Stimulated activated CD8-positive, alpha-beta memory T cell treated with anti-CD3 and anti-CD28 coated beads, Interleukin-2, amount 100 ng/mL, for 48 hours (primary cell): ENCODE measurements at regions not wholly inside any gene's neighbourhood (a gene's known extent, or its start where the extent isn't known, plus 50 kb on each side); places are given as distances from the start of the nearest gene placed in this dataset.

Experiments used
- DNase-seq, 2 donors: peaks; one replicate each; pipeline ENCODE4 v3.0.0-alpha.2; 2020; ENCODE audit warnings: low read depth in 2 of 2

GRCh38 chr6:15877231-15877630 lies 214.4 kb upstream of the DTNBP1 start:
- DNase-seq: no peak

GRCh38 chr6:15876406-15876805 lies 213.6 kb upstream of the DTNBP1 start:
- no peak for DNase-seq

DNA sequence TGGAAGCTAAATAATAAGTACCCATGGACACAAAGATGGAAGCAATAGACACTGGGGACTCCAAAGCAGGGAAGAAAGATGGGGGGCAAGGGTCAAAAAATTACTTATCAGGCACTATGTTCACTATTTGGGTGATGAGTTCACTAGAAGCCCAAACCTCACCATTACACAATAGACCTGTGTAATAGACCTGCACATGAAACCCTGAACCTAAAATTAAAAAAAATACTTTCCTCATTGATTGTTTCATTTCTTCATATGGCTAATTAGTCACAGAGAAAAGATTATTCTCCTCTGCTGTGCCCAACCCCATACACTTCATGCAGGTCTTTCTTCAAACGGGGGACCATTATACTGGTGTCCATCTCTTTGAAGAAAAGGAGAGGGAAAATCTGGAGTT lies 213.0 kb upstream of the DTNBP1 start:
- no peak for DNase-seq

DNA sequence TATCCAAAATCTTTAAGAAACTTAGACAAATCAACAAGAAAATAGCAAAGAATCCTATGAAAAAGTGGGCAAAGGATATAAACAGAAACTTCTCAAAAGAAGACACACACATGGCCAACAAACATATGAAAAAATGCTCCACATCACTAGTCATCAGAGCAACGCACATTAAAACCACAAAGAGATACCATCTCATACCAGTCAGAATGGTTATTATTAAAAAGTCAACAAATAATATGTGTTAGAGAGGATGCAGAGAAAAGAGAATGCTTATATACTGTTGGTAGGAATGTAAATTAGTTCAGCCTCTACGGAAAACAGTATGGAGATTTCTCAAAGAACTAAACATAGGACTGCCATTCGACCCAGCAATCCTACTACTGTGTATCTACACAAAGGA lies 212.0 kb upstream of the DTNBP1 start:
- no peak for DNase-seq

DNA sequence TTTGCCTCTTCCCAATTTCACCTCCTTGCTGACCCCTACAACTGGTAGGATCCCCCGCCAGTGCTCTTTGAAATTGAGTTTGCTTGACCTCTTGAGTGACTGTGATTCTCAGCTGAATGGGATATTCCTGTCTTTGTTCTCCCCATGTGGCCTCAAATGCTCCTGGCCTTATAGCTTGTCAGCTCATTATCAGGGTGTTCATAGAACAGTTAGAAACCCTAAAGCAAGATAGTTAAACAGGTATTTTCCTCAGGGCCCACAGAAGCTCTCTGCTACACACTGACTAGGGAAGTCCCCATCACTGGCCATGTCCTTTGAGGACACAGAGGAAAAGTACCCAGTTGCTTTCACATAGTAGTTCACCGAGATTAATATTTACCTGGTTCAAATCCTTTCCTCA lies 211.5 kb upstream of the DTNBP1 start:
- no peak for DNase-seq

DNA sequence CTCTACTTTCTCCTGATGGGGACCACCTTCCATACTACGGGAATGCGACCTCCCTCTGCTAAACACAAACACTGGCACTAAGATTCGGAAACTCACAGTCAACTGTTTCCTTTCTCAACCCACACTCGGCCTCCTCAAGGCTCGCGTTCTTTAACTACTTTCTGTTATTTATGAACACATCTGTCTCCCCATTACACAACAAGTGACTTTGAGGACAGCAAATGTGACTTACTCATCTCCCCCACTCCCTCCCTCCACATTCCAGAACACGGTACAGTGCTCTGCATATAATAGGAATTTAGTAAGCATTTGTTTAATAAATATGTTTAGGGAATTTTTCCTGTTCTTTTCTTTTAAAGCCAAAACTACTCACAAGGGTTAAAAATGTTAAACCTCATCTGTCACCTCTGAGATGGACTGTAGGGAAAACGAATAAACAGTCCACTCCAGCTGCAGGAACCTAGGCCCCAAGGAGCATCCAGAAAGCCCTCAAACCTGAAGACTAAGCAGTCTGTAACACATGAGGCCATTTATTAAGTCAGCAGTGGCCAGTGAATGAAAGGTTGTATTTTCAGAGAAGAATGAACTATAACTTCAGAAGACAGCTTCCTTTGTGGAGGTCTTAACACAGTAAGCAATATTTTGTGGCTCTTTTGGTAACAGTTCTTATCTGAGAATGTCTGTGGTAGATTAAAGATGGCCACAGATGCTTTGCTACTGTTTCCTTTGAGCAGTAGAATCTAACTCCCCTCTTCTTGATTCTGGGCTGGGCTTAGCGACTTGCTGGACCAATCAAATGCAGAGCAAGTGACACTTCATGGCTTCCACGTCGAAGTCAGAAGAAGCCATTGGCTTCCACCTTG lies 209.6 kb upstream of the DTNBP1 start:
- DNase-seq: no peak

DNA sequence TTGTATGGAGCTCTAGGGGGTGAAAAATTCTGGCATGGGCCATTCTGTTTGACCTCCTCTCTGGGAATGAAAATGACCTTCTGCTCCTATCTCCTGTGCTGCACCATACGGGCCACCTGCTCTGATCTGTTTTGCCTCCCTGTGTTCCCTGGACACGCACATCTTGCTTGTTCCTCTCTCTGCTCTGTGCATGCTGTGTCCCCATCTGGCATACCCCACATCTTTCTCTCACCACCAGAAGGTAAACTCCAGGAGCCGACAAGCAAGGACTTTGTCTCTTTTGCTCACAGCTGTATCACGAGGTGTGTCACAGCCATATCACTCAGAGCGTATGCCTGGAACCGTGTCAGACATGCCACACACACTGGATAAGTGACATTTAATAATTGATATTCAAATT lies 208.4 kb upstream of the DTNBP1 start:
- DNase-seq: no peak

GRCh38 chr6:15870333-15871043 lies 207.7 kb upstream of the DTNBP1 start:
- no peak for DNase-seq

GRCh38 chr6:15864708-15865062 lies 201.9 kb upstream of the DTNBP1 start:
- no peak for DNase-seq

- no peak for DNase-seq
These were observed 201.3 kb upstream of the DTNBP1 start for GRCh38 chr6:15864038-15864707.

- DNase-seq: no peak
These were observed 200.0 kb upstream of the DTNBP1 start for GRCh38 chr6:15862810-15863209.

GRCh38 chr6:15861486-15861885 lies 198.7 kb upstream of the DTNBP1 start:
- DNase-seq: no peak

DNA sequence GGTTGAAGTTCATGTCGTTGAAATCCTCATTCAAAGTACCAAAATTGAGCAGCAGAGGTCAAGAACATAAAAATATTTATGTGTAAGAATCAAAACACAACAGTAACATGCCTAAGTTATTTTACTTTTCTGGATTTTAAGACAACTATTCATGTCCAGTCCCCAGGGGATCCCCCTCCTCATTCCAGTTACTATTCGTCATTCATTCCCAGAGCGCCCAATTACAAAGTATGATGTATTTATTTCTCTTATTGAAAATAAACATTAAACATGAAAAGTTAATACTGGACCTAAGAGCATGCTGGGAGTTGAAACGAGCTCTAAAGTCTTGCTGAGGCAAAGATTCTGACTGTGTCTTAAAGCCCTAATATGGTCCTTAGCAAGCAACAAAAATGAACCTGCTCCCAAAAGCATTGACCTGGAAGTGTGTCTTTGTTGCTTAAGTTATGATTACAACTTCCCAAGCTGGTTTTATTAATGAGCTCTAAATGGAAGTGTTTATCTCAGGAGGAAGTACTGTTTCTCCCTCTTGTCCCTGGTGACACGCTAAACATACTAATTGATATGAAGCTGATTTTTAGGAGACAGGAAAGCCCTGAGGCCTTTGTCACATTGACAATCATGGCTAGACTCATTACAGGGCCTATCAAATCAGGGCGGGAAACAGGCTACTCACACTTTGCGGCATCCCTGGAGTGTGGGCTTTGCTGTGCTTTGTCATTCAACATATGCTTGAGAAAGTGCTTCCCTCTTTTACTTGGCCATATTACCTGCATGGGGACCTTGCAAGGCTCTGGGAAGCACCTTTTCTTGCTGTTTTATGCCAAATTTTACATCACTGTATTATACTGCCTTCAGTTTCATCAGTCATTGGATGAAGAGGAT lies 192.2 kb upstream of the DTNBP1 start:
- DNase-seq: no peak

DNA sequence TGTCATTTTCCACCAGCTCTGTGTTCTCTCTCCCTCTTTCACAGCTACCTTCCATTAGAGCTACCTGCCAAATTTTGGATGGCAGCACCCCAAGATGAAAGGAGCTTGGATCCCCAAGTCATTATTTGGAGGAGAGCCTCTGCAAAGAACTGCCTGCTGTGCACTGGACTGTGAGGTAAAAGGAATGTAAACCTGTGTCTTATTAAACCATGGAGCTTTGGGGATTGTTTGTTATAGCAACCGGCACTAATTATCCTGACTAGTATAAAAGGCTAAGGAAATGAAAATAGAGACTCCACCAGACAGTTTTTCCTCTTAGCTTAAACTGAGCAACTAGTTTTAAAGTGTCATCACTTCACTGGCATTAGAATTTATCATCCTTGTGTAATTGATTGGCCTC lies 191.6 kb upstream of the DTNBP1 start:
- DNase-seq: no peak

DNA sequence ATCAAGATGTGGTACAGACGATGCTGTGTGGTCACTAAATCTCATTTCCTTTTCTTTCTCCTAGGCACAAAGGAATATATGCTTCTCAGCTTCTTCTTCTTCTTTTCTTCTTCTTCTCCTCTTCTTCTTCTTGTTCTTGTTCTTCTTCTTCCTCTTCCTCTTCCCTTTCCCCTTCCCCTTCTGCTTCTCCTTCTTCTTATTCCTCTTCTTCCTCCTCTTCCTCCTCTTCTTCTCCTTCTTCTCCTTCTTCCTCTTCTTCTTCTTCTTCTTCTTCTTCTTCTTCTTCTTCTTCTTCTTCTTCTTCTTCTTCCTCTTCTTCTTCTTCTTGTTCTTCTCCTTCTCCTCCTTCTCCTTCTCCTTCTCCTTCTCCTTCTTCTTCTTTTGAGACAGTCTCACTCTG lies 190.4 kb upstream of the DTNBP1 start:
- DNase-seq: no peak

GRCh38 chr6:15852289-15852688 lies 189.5 kb upstream of the DTNBP1 start:
- DNase-seq: no peak

- DNase-seq: no peak
These were observed 186.6 kb upstream of the DTNBP1 start for GRCh38 chr6:15849395-15849794.

- no peak for DNase-seq
These were observed 182.7 kb upstream of the DTNBP1 start for GRCh38 chr6:15845492-15845891.

- DNase-seq: no peak
These were observed 180.9 kb upstream of the DTNBP1 start for GRCh38 chr6:15843764-15844163.

DNA sequence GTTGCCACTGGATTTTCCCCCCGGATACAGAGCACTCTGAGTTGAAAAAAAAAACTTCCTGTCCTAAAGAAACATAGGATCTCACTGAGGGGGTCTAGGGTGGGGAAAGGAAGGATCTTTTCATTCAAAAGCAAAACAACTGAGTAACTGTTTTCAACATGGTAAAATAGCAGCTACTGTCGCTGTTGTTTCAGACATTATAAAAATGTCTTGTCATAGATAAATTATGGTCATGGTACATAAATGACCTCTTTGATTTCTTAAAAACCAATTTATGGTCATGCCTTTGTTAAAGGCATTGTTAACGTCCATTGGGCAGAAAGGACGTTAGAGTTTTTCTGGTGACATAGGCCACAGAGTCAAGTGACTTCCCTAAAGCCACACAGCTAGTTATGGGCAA lies 180.4 kb upstream of the DTNBP1 start:
- no peak for DNase-seq

DNA sequence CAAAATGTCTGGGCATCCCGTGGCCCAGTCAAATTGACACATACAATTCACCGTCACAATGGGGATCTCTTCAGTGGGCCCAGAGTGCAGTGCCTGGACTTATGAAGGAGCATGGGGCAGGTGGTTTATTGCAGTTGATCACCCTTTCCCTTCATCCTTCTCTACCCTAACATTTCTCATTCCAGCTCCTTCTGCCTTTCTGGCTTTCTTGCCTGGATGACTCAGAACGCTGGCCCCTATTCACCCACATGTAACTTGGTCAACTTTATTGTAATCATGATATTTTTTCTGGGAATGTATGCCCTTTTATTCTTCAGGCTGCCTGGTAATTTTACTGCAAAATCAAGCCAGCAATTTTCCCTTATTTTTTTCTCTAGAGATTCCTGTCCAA lies 179.9 kb upstream of the DTNBP1 start:
- DNase-seq: no peak
